ENCODE measurements at regions not wholly inside any gene's neighbourhood (a gene's known extent, or its start where the extent isn't known, plus 50 kb on each side); places are given as distances from the start of the nearest gene placed in this dataset.

- CTCF ChIA-PET: no interaction called here
- H3K36me3 ChIP-seq (ENCODE audit: control insufficient read depth in 2 of 2, insufficient read depth in 1 of 2, low read length in 2 of 2): no peaks in the 10 kb centered on the region
- no peak overlapping the region for H3K4me3 ChIP-seq (ENCODE audit: low read depth, low read length)
- TF ChIP-seq YY2 (tag by site-specific recombination; IDR thresholded peaks at IDR 0.05) (no peak), GLI4 (tag by site-specific recombination; IDR thresholded peaks at IDR 0.05) (no peak), FEZF1 (tag by site-specific recombination; IDR thresholded peaks at IDR 0.05) (no peak), KLF1 (tag by site-specific recombination; IDR thresholded peaks at IDR 0.05) (no peak), ZNF623 (tag by site-specific recombination; IDR thresholded peaks at IDR 0.05) (no peak), ZNF639 (tag by site-specific recombination; IDR thresholded peaks at IDR 0.05) (no peak), GFI1B (tag by site-specific recombination; IDR thresholded peaks at IDR 0.05) (no peak)
- H3K9me3 ChIP-seq (ENCODE audit: control insufficient read depth, insufficient read depth, low read depth, low read length): no peaks in the 10 kb centered on the region
- H3K27ac ChIP-seq (ENCODE audit: extremely low read depth, low read depth, low read length): no peak overlapping the region
- H3K4me1 ChIP-seq (ENCODE audit: control insufficient read depth, insufficient read depth, low read length): no peaks in the 10 kb centered on the region
- POLR2A ChIA-PET: no interaction called here
Measured at GRCh38 chr4:164623099-164623498, 130.8 kb upstream of the SMIM31 start.

- no peaks in the 10 kb centered on the region for H3K4me1 ChIP-seq (ENCODE audit: control insufficient read depth, insufficient read depth, low read length)
- TF ChIP-seq ZNF157 (tag by site-specific recombination; IDR thresholded peaks at IDR 0.05): no peak
- no peak for TF ChIP-seq ZNF830 (tag by site-specific recombination; IDR thresholded peaks at IDR 0.05; ENCODE audit: low read depth)
- TF ChIP-seq BCL11A (tag by site-specific recombination; IDR thresholded peaks at IDR 0.05; ENCODE audit: low read depth): no peak
- no peak for TF ChIP-seq ZNF10 (tag by site-specific recombination; IDR thresholded peaks at IDR 0.05)
- no peak for TF ChIP-seq ZNF561 (tag by site-specific recombination; IDR thresholded peaks at IDR 0.05; ENCODE audit: borderline replicate concordance)
- TF ChIP-seq GLIS1 (tag by site-specific recombination; IDR thresholded peaks at IDR 0.05): no peak
- TF ChIP-seq ZNF654 (tag by site-specific recombination; IDR thresholded peaks at IDR 0.05; ENCODE audit: low read depth): no peak
- CTCF ChIA-PET: no interaction called here
- POLR2A ChIA-PET: no interaction called here
- no peaks in the 10 kb centered on the region for H3K9me3 ChIP-seq (ENCODE audit: control insufficient read depth, insufficient read depth, low read depth, low read length)
- H3K27ac ChIP-seq (ENCODE audit: extremely low read depth, low read depth, low read length): no peak overlapping the region
- H3K4me3 ChIP-seq (ENCODE audit: low read depth, low read length): no peak overlapping the region
- H3K36me3 ChIP-seq (ENCODE audit: control insufficient read depth in 2 of 2, insufficient read depth in 1 of 2, low read length in 2 of 2): no peaks in the 10 kb centered on the region
Measured at GRCh38 chr4:164639001-164639400, 114.9 kb upstream of the SMIM31 start.

- Histone ChIP-seq H3K36me3 (ENCODE audit: control insufficient read depth in 2 of 2, insufficient read depth in 1 of 2, low read length in 2 of 2) (no peaks in the 10 kb centered on the region), H3K4me1 (ENCODE audit: control insufficient read depth, insufficient read depth, low read length) (no peaks in the 10 kb centered on the region), H3K27ac (ENCODE audit: extremely low read depth, low read depth, low read length) (no peak overlapping the region), H3K4me3 (ENCODE audit: low read depth, low read length) (no peak overlapping the region), H3K9me3 (ENCODE audit: control insufficient read depth, insufficient read depth, low read depth, low read length) (no peaks in the 10 kb centered on the region)
- CTCF ChIA-PET: interaction anchor here (0.7 kb wide), 1 partner anchor 427 kb away, joined by 5 read pairs; no protein-coding TSS in a partner anchor
- POLR2A ChIA-PET: no interaction called here
- no peak for TF ChIP-seq REPIN1 (tag by site-specific recombination; IDR thresholded peaks at IDR 0.05; ENCODE audit: low read depth)
- TF ChIP-seq GLIS2 (tag by site-specific recombination; IDR thresholded peaks at IDR 0.05): no peak
- TF ChIP-seq ZNF48 (tag by site-specific recombination; IDR thresholded peaks at IDR 0.05): no peak
- no peak for TF ChIP-seq AEBP2 (tag by site-specific recombination; IDR thresholded peaks at IDR 0.05; ENCODE audit: borderline replicate concordance)
- TF ChIP-seq ZNF521 (tag by site-specific recombination; IDR thresholded peaks at IDR 0.05): no peak
- no peak for TF ChIP-seq ZNF514 (tag by site-specific recombination; IDR thresholded peaks at IDR 0.05)
- no peak for TF ChIP-seq ZSCAN5A (tag by site-specific recombination; IDR thresholded peaks at IDR 0.05)
- TF ChIP-seq ZNF354C (tag by site-specific recombination; IDR thresholded peaks at IDR 0.05; ENCODE audit: borderline replicate concordance, low read depth): no peak
- no peak for TF ChIP-seq ZNF292 (tag by site-specific recombination; IDR thresholded peaks at IDR 0.05; ENCODE audit: borderline replicate concordance, low read depth)
- TF ChIP-seq KLF9 (tag by site-specific recombination; IDR thresholded peaks at IDR 0.05; ENCODE audit: low read depth): no peak
- no peak for TF ChIP-seq ZNF513 (tag by site-specific recombination; IDR thresholded peaks at IDR 0.05)
- no peak for TF ChIP-seq PBX3 (CRISPR knock-in tag; IDR thresholded peaks at IDR 0.05)
- TF ChIP-seq ZBTB8A (tag by site-specific recombination; IDR thresholded peaks at IDR 0.05): no peak
Measured at GRCh38 chr4:164648151-164648848, 105.6 kb upstream of the SMIM31 start.
